ENCODE measurements at regions not wholly inside any gene's neighbourhood (a gene's known extent, or its start where the extent isn't known, plus 50 kb on each side); places are given as distances from the start of the nearest gene placed in this dataset.

GRCh38 chr2:2845267-2845666 is 514.2 kb upstream of the MYT1L start (continued):
- TF ChIP-seq CREB5 (CRISPR knock-in tag; IDR thresholded peaks at IDR 0.05; ENCODE audit: low read depth): no peak

- no peak for ATAC-seq
- no peak for TF ChIP-seq SNAI2 (CRISPR knock-in tag; IDR thresholded peaks at IDR 0.05)
- TF ChIP-seq GLIS3 (CRISPR knock-in tag; IDR thresholded peaks at IDR 0.05): no peak
- TF ChIP-seq ZFP3 (CRISPR knock-in tag; IDR thresholded peaks at IDR 0.05): no peak
These were observed 513.0 kb upstream of the MYT1L start for GRCh38 chr2:2843969-2844548.

DNA sequence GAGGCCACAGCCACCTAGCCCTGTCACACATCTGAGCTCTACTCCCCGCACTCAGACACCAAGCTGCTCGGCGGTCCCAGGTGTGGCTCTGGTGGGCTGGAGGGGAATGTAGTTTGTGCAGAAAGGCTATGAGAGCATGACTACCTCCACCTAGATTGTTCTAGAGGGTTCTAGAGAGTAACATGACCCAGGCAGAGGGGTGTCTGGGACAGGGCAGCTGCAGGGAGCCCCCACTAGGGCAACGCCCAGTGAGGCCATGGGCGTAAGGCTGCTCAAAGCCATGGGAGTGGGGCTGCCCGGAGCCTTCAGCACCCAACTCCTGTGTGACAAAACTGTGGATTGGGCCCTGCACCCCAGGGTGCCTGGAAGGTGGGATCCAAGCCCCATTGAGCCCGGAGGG is 511.4 kb upstream of the MYT1L start:
- TF ChIP-seq ZNF70 (CRISPR knock-in tag; IDR thresholded peaks at IDR 0.05): no peak
- no peak for TF ChIP-seq CSDC2 (CRISPR knock-in tag; IDR thresholded peaks at IDR 0.05)
- no peak for TF ChIP-seq ZNF565 (CRISPR knock-in tag; conservative IDR thresholded peaks at IDR 0.05; ENCODE audit: low read depth)
- TF ChIP-seq, protein P1, sequence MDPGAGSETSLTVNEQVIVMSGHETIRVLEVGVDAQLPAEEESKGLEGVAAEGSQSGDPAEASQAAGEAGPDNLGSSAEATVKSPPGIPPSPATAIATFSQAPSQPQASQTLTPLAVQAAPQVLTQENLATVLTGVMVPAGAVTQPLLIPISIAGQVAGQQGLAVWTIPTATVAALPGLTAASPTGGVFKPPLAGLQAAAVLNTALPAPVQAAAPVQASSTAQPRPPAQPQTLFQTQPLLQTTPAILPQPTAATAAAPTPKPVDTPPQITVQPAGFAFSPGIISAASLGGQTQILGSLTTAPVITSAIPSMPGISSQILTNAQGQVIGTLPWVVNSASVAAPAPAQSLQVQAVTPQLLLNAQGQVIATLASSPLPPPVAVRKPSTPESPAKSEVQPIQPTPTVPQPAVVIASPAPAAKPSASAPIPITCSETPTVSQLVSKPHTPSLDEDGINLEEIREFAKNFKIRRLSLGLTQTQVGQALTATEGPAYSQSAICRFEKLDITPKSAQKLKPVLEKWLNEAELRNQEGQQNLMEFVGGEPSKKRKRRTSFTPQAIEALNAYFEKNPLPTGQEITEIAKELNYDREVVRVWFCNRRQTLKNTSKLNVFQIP (CRISPR knock-in tag; IDR thresholded peaks at IDR 0.05; ENCODE audit: borderline replicate concordance, low read depth): no peak
- TF ChIP-seq RARB (CRISPR knock-in tag; IDR thresholded peaks at IDR 0.05): no peak
- no peak for TF ChIP-seq CREB5 (CRISPR knock-in tag; IDR thresholded peaks at IDR 0.05; ENCODE audit: low read depth)
- no peak for TF ChIP-seq TCF4 (CRISPR knock-in tag; IDR thresholded peaks at IDR 0.05; ENCODE audit: borderline replicate concordance)
- TF ChIP-seq ZFP3 (CRISPR knock-in tag; IDR thresholded peaks at IDR 0.05): no peak
- no peak for TF ChIP-seq GLIS3 (CRISPR knock-in tag; IDR thresholded peaks at IDR 0.05)
- no peak for TF ChIP-seq PPARA (CRISPR knock-in tag; IDR thresholded peaks at IDR 0.05; ENCODE audit: borderline replicate concordance)
- no peak for ATAC-seq

DNA sequence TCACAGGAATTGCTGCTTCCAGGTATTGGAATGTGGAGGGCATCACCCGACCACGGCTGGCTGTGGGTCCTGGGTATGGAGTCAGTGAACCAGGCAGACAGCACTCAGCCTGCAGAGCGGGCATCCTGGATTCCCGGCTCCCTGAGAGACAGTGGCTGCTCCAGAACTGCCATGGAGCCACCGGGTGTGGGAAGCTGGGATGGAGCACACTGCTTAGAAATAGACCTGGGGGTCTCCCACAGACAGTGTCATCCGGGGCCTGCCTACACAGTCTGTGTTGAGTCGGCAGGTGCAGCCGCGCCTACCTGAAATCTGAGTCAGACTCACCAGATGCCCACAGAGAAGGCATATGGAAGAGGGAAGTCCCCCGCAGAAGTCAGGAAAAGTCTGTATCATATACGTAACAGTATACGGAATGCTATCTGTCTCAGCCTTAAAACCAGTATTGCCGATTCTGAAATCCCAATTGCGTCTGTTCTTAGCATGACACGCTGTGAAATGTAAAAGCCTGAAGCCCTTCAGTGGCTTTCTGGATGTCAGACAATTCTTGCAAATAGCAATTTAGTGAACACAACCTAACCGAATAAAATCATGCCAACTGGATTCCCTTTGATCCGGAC is 509.7 kb upstream of the MYT1L start:
- TF ChIP-seq ZNF70 (CRISPR knock-in tag; IDR thresholded peaks at IDR 0.05) (no peak), GLIS3 (CRISPR knock-in tag; IDR thresholded peaks at IDR 0.05) (no peak), CREB5 (CRISPR knock-in tag; IDR thresholded peaks at IDR 0.05; ENCODE audit: low read depth) (no peak), CSDC2 (CRISPR knock-in tag; IDR thresholded peaks at IDR 0.05) (no peak)
- ATAC-seq: no peak

GRCh38 chr2:2839782-2840531 is 508.9 kb upstream of the MYT1L start:
- no peak for ATAC-seq
- no peak for TF ChIP-seq ESRRG (CRISPR knock-in tag; IDR thresholded peaks at IDR 0.05)
- no peak for TF ChIP-seq ZC3H10 (CRISPR knock-in tag; IDR thresholded peaks at IDR 0.05)
- no peak for TF ChIP-seq ZFP3 (CRISPR knock-in tag; IDR thresholded peaks at IDR 0.05)
- no peak for TF ChIP-seq TCF4 (CRISPR knock-in tag; IDR thresholded peaks at IDR 0.05; ENCODE audit: borderline replicate concordance)
- TF ChIP-seq BACH2 (CRISPR knock-in tag; IDR thresholded peaks at IDR 0.05; ENCODE audit: borderline replicate concordance): no peak
- no peak for TF ChIP-seq RARB (CRISPR knock-in tag; IDR thresholded peaks at IDR 0.05)
- no peak for TF ChIP-seq OSR1 (CRISPR knock-in tag; IDR thresholded peaks at IDR 0.05)
- TF ChIP-seq TOX (CRISPR knock-in tag; IDR thresholded peaks at IDR 0.05; ENCODE audit: borderline replicate concordance): no peak

GRCh38 chr2:2839393-2839781 is 508.3 kb upstream of the MYT1L start:
- ATAC-seq: no peak
- TF ChIP-seq ARNTL (CRISPR knock-in tag; IDR thresholded peaks at IDR 0.05; ENCODE audit: borderline replicate concordance, low read depth) (no peak), TOX (CRISPR knock-in tag; IDR thresholded peaks at IDR 0.05; ENCODE audit: borderline replicate concordance) (no peak), PPARA (CRISPR knock-in tag; IDR thresholded peaks at IDR 0.05; ENCODE audit: borderline replicate concordance) (no peak), OSR1 (CRISPR knock-in tag; IDR thresholded peaks at IDR 0.05) (no peak), ISL1 (CRISPR knock-in tag; IDR thresholded peaks at IDR 0.05) (no peak), CSDC2 (CRISPR knock-in tag; IDR thresholded peaks at IDR 0.05) (no peak), ESRRG (CRISPR knock-in tag; IDR thresholded peaks at IDR 0.05) (no peak), SNAI2 (CRISPR knock-in tag; IDR thresholded peaks at IDR 0.05) (no peak), CSRNP3 (CRISPR knock-in tag; IDR thresholded peaks at IDR 0.05) (no peak), ZNF565 (CRISPR knock-in tag; conservative IDR thresholded peaks at IDR 0.05; ENCODE audit: low read depth) (no peak)
- TF ChIP-seq, protein P2, sequence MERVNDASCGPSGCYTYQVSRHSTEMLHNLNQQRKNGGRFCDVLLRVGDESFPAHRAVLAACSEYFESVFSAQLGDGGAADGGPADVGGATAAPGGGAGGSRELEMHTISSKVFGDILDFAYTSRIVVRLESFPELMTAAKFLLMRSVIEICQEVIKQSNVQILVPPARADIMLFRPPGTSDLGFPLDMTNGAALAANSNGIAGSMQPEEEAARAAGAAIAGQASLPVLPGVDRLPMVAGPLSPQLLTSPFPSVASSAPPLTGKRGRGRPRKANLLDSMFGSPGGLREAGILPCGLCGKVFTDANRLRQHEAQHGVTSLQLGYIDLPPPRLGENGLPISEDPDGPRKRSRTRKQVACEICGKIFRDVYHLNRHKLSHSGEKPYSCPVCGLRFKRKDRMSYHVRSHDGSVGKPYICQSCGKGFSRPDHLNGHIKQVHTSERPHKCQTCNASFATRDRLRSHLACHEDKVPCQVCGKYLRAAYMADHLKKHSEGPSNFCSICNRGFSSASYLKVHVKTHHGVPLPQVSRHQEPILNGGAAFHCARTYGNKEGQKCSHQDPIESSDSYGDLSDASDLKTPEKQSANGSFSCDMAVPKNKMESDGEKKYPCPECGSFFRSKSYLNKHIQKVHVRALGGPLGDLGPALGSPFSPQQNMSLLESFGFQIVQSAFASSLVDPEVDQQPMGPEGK (CRISPR knock-in tag; IDR thresholded peaks at IDR 0.05; ENCODE audit: borderline replicate concordance): no peak

Data from SK-N-SH treated with all-trans-retinoic acid at 6 μM for 48 hours (cell line).